Femur (tissue), 1 donor: ENCODE measurements at regions not wholly inside any gene's neighbourhood (a gene's known extent, or its start where the extent isn't known, plus 50 kb on each side); places are given as distances from the start of the nearest gene placed in this dataset.

ENCODE experiments used
- DNase-seq: peaks from one replicate; pipeline ENCODE4 v3.0.0-alpha.2; 2017

DNA sequence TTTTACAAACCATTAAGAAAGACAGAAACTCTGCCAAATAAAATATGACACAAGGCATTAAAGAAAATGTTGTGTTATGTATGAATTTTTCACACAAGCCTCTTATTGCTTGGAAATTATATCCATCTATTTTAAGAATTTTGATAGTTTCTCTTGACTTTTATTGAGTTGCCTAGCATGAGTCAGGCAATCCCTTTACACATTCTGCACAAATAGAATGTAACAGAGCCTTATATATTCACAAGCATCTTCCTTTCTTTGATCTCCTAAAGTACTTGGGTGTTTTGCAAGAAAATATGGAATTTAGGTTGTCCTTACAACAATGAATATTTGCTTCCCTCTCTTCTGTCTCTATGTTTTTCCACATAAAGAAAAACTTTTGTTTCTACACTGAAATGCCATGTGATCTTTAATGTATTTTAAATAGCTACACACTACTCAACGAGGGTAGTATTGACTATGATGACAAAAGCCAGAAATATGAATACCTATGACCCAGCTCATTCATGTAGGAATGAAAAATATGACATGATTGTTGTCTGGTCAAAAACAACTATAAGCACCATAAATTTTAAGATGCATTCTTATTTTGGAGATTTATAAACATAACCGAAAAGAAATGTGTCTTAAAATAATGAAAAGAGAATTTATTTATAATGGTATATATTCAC, 398.8 kb downstream of the GUCY1A2 start:
- DNase-seq: no peak

DNA sequence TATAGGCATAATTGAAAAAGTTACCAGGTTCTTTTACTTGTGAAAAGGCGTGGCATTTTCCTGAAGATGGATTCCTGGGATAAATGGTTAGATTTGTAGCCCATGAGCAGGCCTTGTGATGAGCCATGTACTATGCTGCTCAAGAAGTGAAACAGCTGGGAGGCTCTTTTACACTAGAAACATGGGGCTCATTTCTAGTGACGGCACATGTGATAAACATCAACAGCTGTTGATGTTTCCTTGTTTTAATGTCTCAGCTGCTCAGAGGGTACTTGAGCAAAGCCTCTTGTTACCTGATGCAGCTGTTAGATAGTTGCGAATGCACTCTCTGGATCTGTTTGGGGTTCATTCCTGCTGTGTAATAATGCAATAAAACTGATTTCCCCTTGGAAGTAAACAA, 396.8 kb downstream of the GUCY1A2 start:
- no peak for DNase-seq
